ENCODE measurements at regions not wholly inside any gene's neighbourhood (a gene's known extent, or its start where the extent isn't known, plus 50 kb on each side); places are given as distances from the start of the nearest gene placed in this dataset.
A peak's percentile ranks its signal among the peaks of the same experiment; 100 is the strongest.
"Not testable (repeated sequence)": the region's sequence is repeated elsewhere in the genome, so short reads cannot be mapped to it uniquely, and the experiment has no call there.

- DNase-seq: no peak
Measured at GRCh38 chr10:33034931-33035330, 76.9 kb upstream of the ITGB1 start.

- DNase-seq: no peak
Measured at GRCh38 chr10:33032654-33033151, 74.7 kb upstream of the ITGB1 start.

- no peak for DNase-seq
Measured at GRCh38 chr10:33031815-33032653, 74.0 kb upstream of the ITGB1 start.

GRCh38 chr10:33031171-33031570, 73.1 kb upstream of the ITGB1 start:
- DNase-seq: no peak

GRCh38 chr10:33028515-33028914, 70.5 kb upstream of the ITGB1 start:
- peak; percentile 20 to 58 for DNase-seq

GRCh38 chr10:33027088-33027487, 69.1 kb upstream of the ITGB1 start:
- no peak for DNase-seq

- no peak for DNase-seq
Measured at GRCh38 chr10:33026422-33026821, 68.4 kb upstream of the ITGB1 start.

GRCh38 chr10:33025910-33026309, 67.9 kb upstream of the ITGB1 start:
- no peak for DNase-seq

GRCh38 chr10:33025039-33025438, 67.0 kb upstream of the ITGB1 start:
- DNase-seq: no peak

GRCh38 chr10:33022691-33023090, 64.7 kb upstream of the ITGB1 start:
- no peak for DNase-seq

- DNase-seq: no peak
Measured at GRCh38 chr10:33022090-33022489, 64.1 kb upstream of the ITGB1 start.

- no peak for DNase-seq
Measured at GRCh38 chr10:33016988-33017387, 59.0 kb upstream of the ITGB1 start.

- no peak for DNase-seq
Measured at GRCh38 chr10:33015761-33016547, 57.9 kb upstream of the ITGB1 start.

- not testable (repeated sequence) for DNase-seq
Measured at GRCh38 chr10:33013331-33013730, 55.3 kb upstream of the ITGB1 start.

GRCh38 chr10:33012306-33012705, 54.3 kb upstream of the ITGB1 start:
- no peak for DNase-seq

GRCh38 chr10:33010132-33011037, 52.4 kb upstream of the ITGB1 start:
- DNase-seq: peak; percentile 25 to 63

GRCh38 chr10:33009244-33010131, 51.5 kb upstream of the ITGB1 start:
- no peak for DNase-seq

GRCh38 chr10:33008499-33009243, 50.6 kb upstream of the ITGB1 start:
- peak; percentile 36 to 74 for DNase-seq

- DNase-seq: not testable (repeated sequence)
Measured at GRCh38 chr10:33007731-33008381, 49.8 kb upstream of the ITGB1 start.

Data from CD4-positive, alpha-beta T cell treated with Interleukin-1 beta for 1 hour (primary cell).